Activated naive CD8-positive, alpha-beta T cell treated with anti-CD3 and anti-CD28 coated beads for 36 hours (primary cell): ENCODE measurements at regions not wholly inside any gene's neighbourhood (a gene's known extent, or its start where the extent isn't known, plus 50 kb on each side); places are given as distances from the start of the nearest gene placed in this dataset.

ENCODE experiments used
- DNase-seq: peaks from one replicate; pipeline ENCODE4 v3.0.0; 2021
- H3K27ac Mint-ChIP-seq: one replicate; pipeline ENCODE4 v1.8.0; 2022; ENCODE audit warnings: mild to moderate bottlenecking, moderate library complexity, mixed read lengths
- H3K27me3 Mint-ChIP-seq: one replicate; pipeline ENCODE4 v1.8.0; 2022; ENCODE audit warnings: mild to moderate bottlenecking, mixed read lengths
- H3K36me3 Mint-ChIP-seq: one replicate; pipeline ENCODE4 v1.8.0; 2021; ENCODE audit warnings: mild to moderate bottlenecking, mixed read lengths
- H3K4me1 Mint-ChIP-seq: one replicate; pipeline ENCODE4 v1.8.0; 2021; ENCODE audit warnings: mixed read lengths
- H3K4me3 Mint-ChIP-seq: one replicate; pipeline ENCODE4 v1.8.0; 2022; ENCODE audit warnings: mild to moderate bottlenecking, moderate library complexity, mixed read lengths
- H3K9me3 Mint-ChIP-seq: one replicate; pipeline ENCODE4 v1.8.0; 2022; ENCODE audit warnings: mixed read lengths

- Mint-ChIP-seq H3K27me3 (no peaks in the 10 kb centered on the region), H3K9me3 (no peaks in the 10 kb centered on the region), H3K27ac (peak overlapping the region; percentile 65), H3K4me1 (peaks cover 35% of the 10 kb centered on the region), H3K4me3 (peak overlapping the region; percentile 57), H3K36me3 (no peaks in the 10 kb centered on the region)
- peak; percentile 90 for DNase-seq
Observed at GRCh38 chr1:181142096-181142958, 53.8 kb downstream of the IER5 start.

- Mint-ChIP-seq H3K27me3 (no peaks in the 10 kb centered on the region), H3K9me3 (no peaks in the 10 kb centered on the region), H3K4me3 (no peak overlapping the region), H3K36me3 (no peaks in the 10 kb centered on the region), H3K4me1 (peaks cover 42% of the 10 kb centered on the region), H3K27ac (no peak overlapping the region)
- no peak for DNase-seq
Observed at GRCh38 chr1:181143102-181143859, 54.8 kb downstream of the IER5 start.

GRCh38 chr1:181144238-181144637, 55.7 kb downstream of the IER5 start:
- Mint-ChIP-seq H3K9me3 (peaks cover 2% of the 10 kb centered on the region), H3K36me3 (peaks cover 1% of the 10 kb centered on the region), H3K4me3 (no peak overlapping the region), H3K27ac (no peak overlapping the region), H3K27me3 (no peaks in the 10 kb centered on the region), H3K4me1 (peaks cover 43% of the 10 kb centered on the region)
- no peak for DNase-seq

DNA sequence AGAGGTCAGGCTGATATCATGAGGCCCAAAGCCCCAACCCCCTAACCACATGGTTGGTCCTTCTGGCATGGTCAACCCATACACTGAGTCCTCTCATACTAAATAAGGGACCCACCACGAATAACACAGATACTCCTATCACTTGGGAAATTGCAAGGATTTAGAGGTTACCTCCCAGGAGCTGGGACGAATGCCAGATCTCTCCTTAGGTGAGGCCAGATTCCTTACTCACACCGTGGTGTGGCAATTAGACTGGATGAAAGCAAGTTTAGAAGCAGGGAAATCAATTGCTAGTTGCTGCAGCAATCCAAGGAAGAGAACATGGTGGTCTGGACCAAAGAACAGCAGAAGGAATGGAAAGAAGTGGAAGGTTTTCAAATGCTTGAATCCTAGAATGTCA, 60.1 kb downstream of the IER5 start:
- Mint-ChIP-seq H3K27ac (no peak overlapping the region), H3K4me1 (peaks cover 44% of the 10 kb centered on the region), H3K27me3 (no peaks in the 10 kb centered on the region)

DNA sequence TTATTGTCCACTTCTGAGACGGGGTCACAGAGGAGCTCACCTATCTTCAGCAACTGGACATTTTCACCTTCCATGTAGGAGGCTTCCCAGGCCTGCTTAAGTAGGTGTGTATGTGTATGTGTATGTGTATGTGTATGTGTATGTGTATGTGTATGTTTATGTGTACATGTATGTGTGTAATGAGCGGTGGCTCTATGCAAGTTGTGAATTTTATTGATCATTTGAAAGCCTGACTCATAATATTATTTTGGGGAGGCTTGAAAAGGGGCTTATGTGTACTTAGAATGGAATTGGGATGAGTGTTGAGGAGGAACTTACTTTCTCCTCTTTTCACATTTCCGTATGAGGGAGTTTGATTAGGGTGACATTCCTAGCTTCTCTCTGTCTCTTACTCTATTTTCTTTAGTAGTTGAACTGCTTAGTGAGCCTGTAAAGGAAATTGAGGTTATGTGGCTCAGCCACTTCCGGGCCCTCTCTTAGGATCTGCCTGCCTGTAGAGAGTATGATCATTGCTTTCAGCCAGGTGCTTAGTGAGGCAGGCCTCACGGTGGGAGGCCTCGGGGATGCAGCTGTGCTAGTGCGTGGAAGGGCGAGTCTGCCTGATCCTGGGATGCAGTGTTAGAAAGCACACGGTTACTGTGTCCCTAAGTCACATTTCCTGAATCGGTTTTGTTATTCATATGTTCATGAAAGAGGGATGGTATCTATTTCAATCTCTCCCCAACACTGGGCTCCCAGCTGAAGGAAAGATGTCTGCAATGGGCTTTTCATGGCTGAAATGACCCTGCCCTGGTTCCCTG, 61.0 kb downstream of the IER5 start:
- DNase-seq: peak; percentile 69
- H3K9me3 Mint-ChIP-seq: peaks cover 2% of the 10 kb centered on the region
- peak overlapping the region; percentile 90 for H3K27ac Mint-ChIP-seq
- H3K27me3 Mint-ChIP-seq: no peaks in the 10 kb centered on the region
- peaks cover 44% of the 10 kb centered on the region for H3K4me1 Mint-ChIP-seq
- peaks cover 1% of the 10 kb centered on the region for H3K36me3 Mint-ChIP-seq
- peak overlapping the region; percentile 19 for H3K4me3 Mint-ChIP-seq

More for the DNA sequence above, 60.1 kb downstream of the IER5 start:
- H3K9me3 Mint-ChIP-seq: peaks cover 2% of the 10 kb centered on the region
- H3K4me3 Mint-ChIP-seq: no peak overlapping the region
- no peak for DNase-seq
- peaks cover 1% of the 10 kb centered on the region for H3K36me3 Mint-ChIP-seq

- no peaks in the 10 kb centered on the region for H3K27me3 Mint-ChIP-seq
- H3K4me3 Mint-ChIP-seq: no peak overlapping the region
- peaks cover 46% of the 10 kb centered on the region for H3K4me1 Mint-ChIP-seq
- peaks cover 1% of the 10 kb centered on the region for H3K36me3 Mint-ChIP-seq
- no peak for DNase-seq
- H3K9me3 Mint-ChIP-seq: peaks cover 2% of the 10 kb centered on the region
- H3K27ac Mint-ChIP-seq: no peak overlapping the region
Observed at GRCh38 chr1:181150273-181150672, 61.8 kb downstream of the IER5 start.

GRCh38 chr1:181150842-181151241, 62.3 kb downstream of the IER5 start:
- H3K9me3 Mint-ChIP-seq: peaks cover 2% of the 10 kb centered on the region
- DNase-seq: no peak
- H3K4me1 Mint-ChIP-seq: peaks cover 48% of the 10 kb centered on the region
- no peak overlapping the region for H3K27ac Mint-ChIP-seq
- no peak overlapping the region for H3K4me3 Mint-ChIP-seq
- H3K27me3 Mint-ChIP-seq: no peaks in the 10 kb centered on the region
- peaks cover 1% of the 10 kb centered on the region for H3K36me3 Mint-ChIP-seq

DNA sequence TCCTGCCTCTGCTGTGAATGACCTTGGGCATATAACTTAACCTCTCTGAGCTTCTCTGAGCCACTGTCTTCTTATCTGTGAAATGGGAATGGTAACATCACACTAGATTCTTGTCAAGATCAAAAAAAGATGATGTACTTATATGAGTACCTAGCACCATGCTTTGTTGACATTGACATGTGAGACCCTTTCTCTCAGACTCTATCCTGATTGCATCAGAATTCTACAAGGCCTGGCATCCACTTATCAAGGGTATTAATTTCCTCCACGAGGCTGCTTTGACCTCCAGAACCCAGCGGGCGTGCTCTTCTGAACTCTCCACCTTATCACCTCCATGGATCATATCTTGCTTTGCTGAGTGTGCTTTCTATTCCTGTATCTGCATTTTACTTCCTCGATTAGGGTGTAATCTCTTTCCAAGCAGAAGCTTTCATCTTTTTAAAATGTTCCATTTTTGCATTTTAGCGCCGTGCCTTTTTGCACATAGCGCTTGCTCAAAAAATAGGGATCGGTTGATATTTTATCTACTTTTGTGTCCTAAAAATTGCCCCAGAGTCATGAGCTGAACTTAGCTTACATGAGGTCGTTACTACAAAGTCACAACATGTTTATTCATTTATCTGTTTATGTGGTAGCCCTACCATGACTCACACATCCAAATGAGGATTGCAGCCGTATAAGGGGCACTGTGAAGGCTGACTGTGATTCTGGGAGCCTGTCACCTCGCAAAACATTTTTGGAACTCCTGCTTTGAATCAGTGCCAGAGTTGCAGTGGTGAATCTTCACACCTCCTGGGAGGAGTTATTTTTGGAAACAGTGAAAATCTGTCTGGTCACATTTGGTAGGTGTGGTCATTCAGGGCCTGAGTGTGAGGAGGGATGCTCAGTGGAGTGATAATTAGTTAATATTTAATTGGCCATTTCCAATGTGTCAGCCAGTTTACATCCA, 63.2 kb downstream of the IER5 start:
- no peaks in the 10 kb centered on the region for H3K27me3 Mint-ChIP-seq
- H3K4me3 Mint-ChIP-seq: no peak overlapping the region
- H3K27ac Mint-ChIP-seq: no peak overlapping the region
- peaks cover 1% of the 10 kb centered on the region for H3K36me3 Mint-ChIP-seq
- peaks cover 49% of the 10 kb centered on the region for H3K4me1 Mint-ChIP-seq
- DNase-seq: no peak
- H3K9me3 Mint-ChIP-seq: peaks cover 2% of the 10 kb centered on the region

DNA sequence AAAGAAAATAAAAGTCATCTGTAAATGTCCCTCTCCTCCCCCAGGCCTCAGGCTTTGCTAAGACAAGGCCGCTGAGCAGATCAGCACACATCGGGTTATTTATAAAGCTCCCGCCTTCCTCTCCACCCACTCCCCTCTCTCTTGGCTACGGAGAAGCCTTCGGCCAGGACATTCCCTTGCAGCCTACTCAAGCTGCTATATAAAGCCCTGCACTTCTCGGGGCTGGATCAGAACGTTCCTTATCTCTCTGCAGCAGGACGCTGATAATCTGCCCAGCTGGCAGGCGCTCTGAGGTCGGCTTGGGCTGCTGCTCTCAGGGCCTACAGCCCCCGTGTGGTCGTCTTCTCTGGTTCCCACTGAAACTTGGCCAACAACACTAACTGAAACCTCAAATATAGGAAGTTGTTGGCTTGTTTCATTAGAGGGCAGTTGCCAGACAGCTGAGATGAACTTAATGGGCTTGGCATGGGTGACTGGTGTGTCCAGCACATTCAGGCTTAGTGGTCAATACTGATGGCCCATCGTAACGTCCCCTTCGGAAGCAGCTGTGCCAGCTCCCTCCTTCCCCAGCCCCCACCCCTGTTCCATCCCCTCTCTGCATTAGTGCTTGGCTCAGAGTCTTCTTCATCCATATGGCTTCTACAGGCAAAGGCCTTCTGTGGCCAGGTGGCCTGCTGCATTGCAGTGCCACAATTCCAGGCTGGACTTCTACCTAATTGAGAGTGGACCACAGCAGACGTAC, 64.6 kb downstream of the IER5 start:
- no peak for DNase-seq
- H3K4me1 Mint-ChIP-seq: peaks cover 43% of the 10 kb centered on the region

DNA sequence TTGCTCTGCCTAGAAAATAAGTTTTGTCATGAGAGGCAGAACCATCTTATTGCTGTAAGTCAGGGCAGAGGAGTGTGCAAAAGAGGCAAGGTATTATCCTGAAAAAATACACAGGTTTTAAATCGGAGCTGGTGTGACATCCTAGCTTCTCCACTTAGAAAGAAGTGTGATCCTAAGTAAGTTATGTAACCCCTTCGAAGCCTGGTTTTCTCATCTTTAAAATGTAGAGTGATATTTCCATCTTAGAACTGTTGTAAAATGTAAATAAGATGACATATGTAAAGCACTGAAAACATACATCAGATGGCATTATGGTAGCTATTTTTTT, 65.1 kb downstream of the IER5 start:
- DNase-seq: no peak
- peaks cover 3% of the 10 kb centered on the region for H3K27me3 Mint-ChIP-seq
- no peak overlapping the region for H3K4me3 Mint-ChIP-seq
- peaks cover 2% of the 10 kb centered on the region for H3K9me3 Mint-ChIP-seq
- peaks cover 1% of the 10 kb centered on the region for H3K36me3 Mint-ChIP-seq
- no peak overlapping the region for H3K27ac Mint-ChIP-seq
- peaks cover 45% of the 10 kb centered on the region for H3K4me1 Mint-ChIP-seq

More for the DNA sequence above, 64.6 kb downstream of the IER5 start:
- Mint-ChIP-seq H3K9me3 (peaks cover 2% of the 10 kb centered on the region), H3K27me3 (peaks cover 3% of the 10 kb centered on the region), H3K36me3 (peaks cover 1% of the 10 kb centered on the region), H3K27ac (no peak overlapping the region), H3K4me3 (no peak overlapping the region)

DNA sequence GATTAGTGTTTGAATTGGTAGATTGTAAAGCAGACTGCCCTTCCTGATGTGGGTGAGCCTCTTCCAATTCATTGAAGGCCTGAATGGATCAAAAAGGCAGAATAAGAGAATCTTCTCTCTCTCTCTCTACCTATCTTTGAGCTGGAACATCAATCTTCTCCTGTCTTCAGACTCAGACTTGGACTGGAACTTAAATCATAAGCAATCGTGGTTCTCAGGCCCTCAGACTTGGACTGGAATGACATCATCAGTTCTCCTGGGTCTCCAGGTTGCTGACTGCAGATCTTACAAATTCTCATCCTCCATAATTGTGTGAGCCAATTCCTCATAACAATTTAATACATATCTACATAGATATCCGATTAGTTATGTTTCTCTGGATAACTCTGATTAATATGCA, 66.8 kb downstream of the IER5 start:
- H3K36me3 Mint-ChIP-seq: no peaks in the 10 kb centered on the region
- H3K27ac Mint-ChIP-seq: no peak overlapping the region
- peaks cover 3% of the 10 kb centered on the region for H3K27me3 Mint-ChIP-seq
- DNase-seq: no peak
- H3K4me1 Mint-ChIP-seq: peaks cover 41% of the 10 kb centered on the region
- no peak overlapping the region for H3K4me3 Mint-ChIP-seq
- H3K9me3 Mint-ChIP-seq: no peaks in the 10 kb centered on the region

GRCh38 chr1:181159451-181160140, 71.1 kb downstream of the IER5 start:
- Mint-ChIP-seq H3K27me3 (peaks cover 3% of the 10 kb centered on the region), H3K36me3 (peaks cover 1% of the 10 kb centered on the region), H3K9me3 (peaks cover 27% of the 10 kb centered on the region), H3K4me3 (peak overlapping the region; percentile 49), H3K4me1 (peaks cover 24% of the 10 kb centered on the region), H3K27ac (peak overlapping the region; percentile 34)
- peak; percentile 40 for DNase-seq

DNA sequence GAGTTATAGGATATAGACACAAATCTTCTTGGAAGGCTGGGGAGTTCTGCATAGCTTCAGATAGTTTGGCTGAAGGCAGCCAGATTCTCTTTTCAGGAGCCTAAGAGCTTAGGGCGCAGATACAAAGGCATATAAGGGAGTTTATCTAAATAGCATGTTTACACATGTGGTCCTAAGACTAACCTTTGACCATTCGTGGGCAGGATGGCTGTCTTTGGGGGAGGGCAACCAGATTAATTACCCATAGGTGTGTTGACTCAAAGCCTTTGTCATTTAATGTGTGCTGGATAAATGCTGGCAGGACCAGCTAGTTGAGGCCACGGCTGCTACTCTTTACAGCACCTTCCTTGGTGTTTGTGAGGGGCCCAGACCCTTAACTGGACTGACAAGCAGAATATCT, 71.8 kb downstream of the IER5 start:
- DNase-seq: no peak
- H3K27ac Mint-ChIP-seq: no peak overlapping the region

More for the DNA sequence above, 71.8 kb downstream of the IER5 start:
- Mint-ChIP-seq H3K4me1 (peaks cover 21% of the 10 kb centered on the region), H3K9me3 (peaks cover 30% of the 10 kb centered on the region), H3K27me3 (peaks cover 3% of the 10 kb centered on the region), H3K36me3 (peaks cover 3% of the 10 kb centered on the region), H3K4me3 (no peak overlapping the region)
